ENCODE measurements at regions not wholly inside any gene's neighbourhood (a gene's known extent, or its start where the extent isn't known, plus 50 kb on each side); places are given as distances from the start of the nearest gene placed in this dataset.

- Histone ChIP-seq H3K79me2 (ENCODE audit: insufficient read depth) (no peaks in the 10 kb centered on the region), H3K4me2 (peak overlapping the region; percentile 56), H3K9ac (peak overlapping the region; percentile 14; the same call in 1 of the 2 replicates), H3K9me2 (no peaks in the 10 kb centered on the region), H3K9me3 (no peaks in the 10 kb centered on the region), H3K27ac (ENCODE audit: low read depth in 2 of 2, low read length in 1 of 2) (peak overlapping the region; percentile 36 to 74; a peak in 3 of 4 replicates), H3F3A (replicated peaks; ENCODE audit: insufficient read depth) (peaks cover 23% of the 10 kb centered on the region), H3K4me3 (ENCODE audit: low read depth in 2 of 2, low read length in 1 of 2) (no peak overlapping the region; a peak in 1 of 4 replicates), H4K20me1 (ENCODE audit: insufficient read depth) (no peaks in the 10 kb centered on the region), H3K36me3 (replicated peaks in 1 of 2; ENCODE audit: control insufficient read depth in 1 of 2, insufficient read depth in 2 of 2, low read length in 1 of 2) (no peaks in the 10 kb centered on the region), H2AFZ (ENCODE audit: low read depth) (peak overlapping the region; percentile 63), H3K4me1 (ENCODE audit: control insufficient read depth in 1 of 2, insufficient read depth in 2 of 2, low read depth in 1 of 2, low read length in 1 of 2) (peaks cover 8 to 16% of the 10 kb centered on the region in 2 experiments; a peak in 3 of 4 replicates), H3K27me3 (ENCODE audit: insufficient read depth) (no peaks in the 10 kb centered on the region)
- peak; percentile 30 for DNase-seq
- 4% methylated on average over 5 of the region's 5 CpGs for WGBS (ENCODE audit: low lambda C conversion rate)
- ChIA-PET POLR2A (no interaction called here), CTCF (no interaction called here)
- peak; percentile 86 for TF ChIP-seq RCOR1 (IDR thresholded peaks at IDR 0.05; ENCODE audit: low read length)
- TF ChIP-seq RXRA (IDR thresholded peaks at IDR 0.05; ENCODE audit: borderline replicate concordance, low read depth) = no peak
- peak; percentile 43 to 52; a peak in 2 of 4 replicates for TF ChIP-seq EP300 (IDR thresholded peaks at IDR 0.05; ENCODE audit: borderline replicate concordance in 1 of 2, low read depth in 1 of 2, low read length in 1 of 2)
- peak; percentile 64; the same call in 1 of the 2 replicates for TF ChIP-seq TEAD4 (IDR thresholded peaks at IDR 0.05; ENCODE audit: borderline replicate concordance, insufficient read depth)
- peak; percentile 43; the same call in 1 of the 2 replicates for TF ChIP-seq JUND (IDR thresholded peaks at IDR 0.05)
- TF ChIP-seq, protein P1, sequence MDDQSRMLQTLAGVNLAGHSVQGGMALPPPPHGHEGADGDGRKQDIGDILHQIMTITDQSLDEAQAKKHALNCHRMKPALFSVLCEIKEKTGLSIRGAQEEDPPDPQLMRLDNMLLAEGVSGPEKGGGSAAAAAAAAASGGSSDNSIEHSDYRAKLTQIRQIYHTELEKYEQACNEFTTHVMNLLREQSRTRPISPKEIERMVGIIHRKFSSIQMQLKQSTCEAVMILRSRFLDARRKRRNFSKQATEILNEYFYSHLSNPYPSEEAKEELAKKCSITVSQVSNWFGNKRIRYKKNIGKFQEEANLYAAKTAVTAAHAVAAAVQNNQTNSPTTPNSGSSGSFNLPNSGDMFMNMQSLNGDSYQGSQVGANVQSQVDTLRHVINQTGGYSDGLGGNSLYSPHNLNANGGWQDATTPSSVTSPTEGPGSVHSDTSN (IDR thresholded peaks at IDR 0.05) = peak; percentile 33; the same call in 1 of the 2 replicates
- no peak for TF ChIP-seq MEF2A (IDR thresholded peaks at IDR 0.05; ENCODE audit: borderline replicate concordance, low read depth)
- TF ChIP-seq FOSL2 (IDR thresholded peaks at IDR 0.05; ENCODE audit: borderline replicate concordance, low read depth) = 0 out of 2 replicates have a peak, but pooled peaks have one; percentile 17
- TF ChIP-seq, protein P2, sequence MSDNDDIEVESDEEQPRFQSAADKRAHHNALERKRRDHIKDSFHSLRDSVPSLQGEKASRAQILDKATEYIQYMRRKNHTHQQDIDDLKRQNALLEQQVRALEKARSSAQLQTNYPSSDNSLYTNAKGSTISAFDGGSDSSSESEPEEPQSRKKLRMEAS (IDR thresholded peaks at IDR 0.05; ENCODE audit: low read depth) = peak; percentile 44; the same call in 1 of the 2 replicates
- peak; percentile 57 for TF ChIP-seq TCF12 (IDR thresholded peaks at IDR 0.05)
- TF ChIP-seq SMC3 (IDR thresholded peaks at IDR 0.05; ENCODE audit: low read depth, low read length) = no peak
- peak; percentile 88 for TF ChIP-seq NFIC (IDR thresholded peaks at IDR 0.05; ENCODE audit: borderline replicate concordance)
- TF ChIP-seq POLR2AphosphoS5 (IDR thresholded peaks at IDR 0.05; ENCODE audit: low read depth, low read length) = peak; percentile 18; the same call in 1 of the 2 replicates
- peak; percentile 64 for TF ChIP-seq GATA2 (CRISPR knock-in tag; IDR thresholded peaks at IDR 0.05)
Observed at GRCh38 chr12:77231501-77231918, 166.1 kb upstream of the E2F7 start.

GRCh38 chr12:77229640-77230442 is 164.5 kb upstream of the E2F7 start:
- no peaks in the 10 kb centered on the region for H3K79me2 ChIP-seq (ENCODE audit: insufficient read depth)
- H3K4me2 ChIP-seq = peak overlapping the region; percentile 44; the same call in 1 of the 2 replicates
- CTCF ChIA-PET = interaction anchor here (0.9 kb wide), 1 partner anchor 10 kb away, joined by 3 read pairs; no protein-coding TSS in a partner anchor
- H3F3A ChIP-seq (replicated peaks; ENCODE audit: insufficient read depth) = peaks cover 23% of the 10 kb centered on the region
- no peak overlapping the region for H3K9ac ChIP-seq
- H3K9me2 ChIP-seq = no peaks in the 10 kb centered on the region
- no peaks in the 10 kb centered on the region for H3K27me3 ChIP-seq (ENCODE audit: insufficient read depth)
- no peaks in the 10 kb centered on the region for H3K9me3 ChIP-seq
- H4K20me1 ChIP-seq (ENCODE audit: insufficient read depth) = no peaks in the 10 kb centered on the region
- H2AFZ ChIP-seq (ENCODE audit: low read depth) = no peak overlapping the region
- no peak for DNase-seq
- H3K36me3 ChIP-seq (replicated peaks in 1 of 2; ENCODE audit: control insufficient read depth in 1 of 2, insufficient read depth in 2 of 2, low read length in 1 of 2) = no peaks in the 10 kb centered on the region
- peaks cover 8 to 16% of the 10 kb centered on the region in 2 experiments; a peak in 3 of 4 replicates for H3K4me1 ChIP-seq (ENCODE audit: control insufficient read depth in 1 of 2, insufficient read depth in 2 of 2, low read depth in 1 of 2, low read length in 1 of 2)
- H3K4me3 ChIP-seq (ENCODE audit: low read depth in 2 of 2, low read length in 1 of 2) = peak overlapping the region in 1 of 2 experiments; percentile 16; a peak in 2 of 4 replicates
- POLR2A ChIA-PET = no interaction called here
- peak overlapping the region; percentile 13 to 73; a peak in 3 of 4 replicates for H3K27ac ChIP-seq (ENCODE audit: low read depth in 2 of 2, low read length in 1 of 2)
- WGBS (ENCODE audit: low lambda C conversion rate) = 14% methylated on average over 6 of the region's 6 CpGs
- TF ChIP-seq GABPA (IDR thresholded peaks at IDR 0.05; ENCODE audit: low read depth) = no peak
- TF ChIP-seq NRF1 (IDR thresholded peaks at IDR 0.05; ENCODE audit: low read depth, low read length) = no peak
- TF ChIP-seq, protein P2 (IDR thresholded peaks at IDR 0.05; ENCODE audit: low read depth) = peak; percentile 21; the same call in 1 of the 2 replicates
- 0 out of 2 replicates have a peak, but pooled peaks have one; percentile 12 for TF ChIP-seq MEF2A (IDR thresholded peaks at IDR 0.05; ENCODE audit: borderline replicate concordance, low read depth)
- TF ChIP-seq YY1 (IDR thresholded peaks at IDR 0.05; ENCODE audit: low read depth) = no peak
- peak; percentile 88 for TF ChIP-seq NFIC (IDR thresholded peaks at IDR 0.05; ENCODE audit: borderline replicate concordance)
- TF ChIP-seq FOSL2 (IDR thresholded peaks at IDR 0.05; ENCODE audit: borderline replicate concordance, low read depth) = peak; percentile 10; the same call in 1 of the 2 replicates
- no peak for TF ChIP-seq USF2 (IDR thresholded peaks at IDR 0.05; ENCODE audit: borderline replicate concordance, low read depth, low read length)
- no peak for TF ChIP-seq RCOR1 (IDR thresholded peaks at IDR 0.05; ENCODE audit: low read length)
- TF ChIP-seq FOXJ3 (CRISPR knock-in tag; IDR thresholded peaks at IDR 0.05) = no peak
- no peak; the same call in 1 of the 2 replicates for TF ChIP-seq RXRA (IDR thresholded peaks at IDR 0.05; ENCODE audit: borderline replicate concordance, low read depth)
- peak in 1 of 2 experiments; percentile 72; a peak in 2 of 4 replicates for TF ChIP-seq EP300 (IDR thresholded peaks at IDR 0.05; ENCODE audit: borderline replicate concordance in 1 of 2, low read depth in 1 of 2, low read length in 1 of 2)
- peak; percentile 73 for TF ChIP-seq TCF12 (IDR thresholded peaks at IDR 0.05)
- no peak for TF ChIP-seq SMC3 (IDR thresholded peaks at IDR 0.05; ENCODE audit: low read depth, low read length)
- 0 out of 2 replicates have a peak, but pooled peaks have one; percentile 34 for TF ChIP-seq TEAD4 (IDR thresholded peaks at IDR 0.05; ENCODE audit: borderline replicate concordance, insufficient read depth)
- peak; percentile 53 for TF ChIP-seq JUND (IDR thresholded peaks at IDR 0.05)
- TF ChIP-seq FOXM1 (IDR thresholded peaks at IDR 0.05; ENCODE audit: low read depth) = peak; percentile 72; the same call in 1 of the 2 replicates
